Mucosa of rectum (tissue), 2 donors: ENCODE measurements at regions not wholly inside any gene's neighbourhood (a gene's known extent, or its start where the extent isn't known, plus 50 kb on each side); places are given as distances from the start of the nearest gene placed in this dataset.
"Not testable (repeated sequence)": the region's sequence is repeated elsewhere in the genome, so short reads cannot be mapped to it uniquely, and the experiment has no call there.

ENCODE experiments used
- H3K27ac ChIP-seq, 2 donors: one replicate each; pipeline ENCODE4 v1.7.0; 2013; ENCODE audit warnings: inconsistent platforms in 2 of 2, low read depth in 2 of 2, low read length in 2 of 2
- H3K27me3 ChIP-seq, 2 donors: one replicate each; pipeline ENCODE4 v1.7.0; 2013; ENCODE audit warnings: low read length in 2 of 2; ENCODE audit not compliant: control insufficient read depth in 2 of 2, insufficient read depth in 2 of 2
- H3K36me3 ChIP-seq, 2 donors: one replicate each; pipeline ENCODE4 v1.7.0; 2013; ENCODE audit warnings: low read length in 2 of 2; ENCODE audit not compliant: control insufficient read depth in 2 of 2, insufficient read depth in 2 of 2
- H3K4me1 ChIP-seq, 2 donors: one replicate each; pipeline ENCODE4 v1.7.0; 2013; ENCODE audit warnings: low read length in 2 of 2, mild to moderate bottlenecking in 1 of 2; ENCODE audit not compliant: control insufficient read depth in 2 of 2, insufficient read depth in 2 of 2
- H3K4me3 ChIP-seq, 2 donors: one replicate each; pipeline ENCODE4 v1.7.0; 2013; ENCODE audit warnings: low read length in 2 of 2
- H3K9ac ChIP-seq, 2 donors: one replicate each; pipeline ENCODE4 v1.7.0; 2013; ENCODE audit warnings: low read length in 2 of 2, low read depth in 1 of 2, mild to moderate bottlenecking in 1 of 2
- H3K9me3 ChIP-seq, 2 donors: one replicate each; pipeline ENCODE4 v1.7.0; 2013; ENCODE audit warnings: low read length in 2 of 2; ENCODE audit not compliant: control insufficient read depth in 2 of 2
- donor health status: healthy.
- donor health status: Normal muscosa, but diverticular disease.

GRCh38 chr4:16417198-16417597 lies 190.9 kb upstream of the TAPT1 start:
- no peaks in the 10 kb centered on the region for H3K36me3 ChIP-seq
- H3K9me3 ChIP-seq: no peaks in the 10 kb centered on the region
- no peak overlapping the region for H3K9ac ChIP-seq
- no peak overlapping the region for H3K27ac ChIP-seq
- H3K4me1 ChIP-seq: no peaks in the 10 kb centered on the region
- H3K27me3 ChIP-seq: no peaks in the 10 kb centered on the region
- H3K4me3 ChIP-seq: no peak overlapping the region

DNA sequence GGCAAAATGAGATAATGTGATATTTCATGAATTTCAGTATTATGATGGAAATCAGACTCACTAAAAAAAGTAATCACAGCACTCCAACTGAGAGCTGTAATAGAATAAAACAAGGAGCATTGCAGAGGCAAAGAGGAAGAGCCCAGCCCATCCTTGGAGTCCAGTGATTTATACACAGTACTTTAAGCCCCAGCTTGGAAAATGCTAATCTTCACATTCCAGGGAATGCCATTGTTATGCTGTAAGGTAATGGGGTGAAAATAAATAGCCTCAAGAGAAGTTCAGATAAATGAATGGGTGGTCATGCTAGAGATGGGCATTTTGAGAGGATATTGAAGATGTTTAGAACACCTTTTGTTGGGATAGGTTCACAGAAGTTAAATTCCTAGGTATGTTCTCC lies 190.3 kb upstream of the TAPT1 start:
- Histone ChIP-seq H3K36me3 (no peaks in the 10 kb centered on the region), H3K4me1 (no peaks in the 10 kb centered on the region), H3K9ac (no peak overlapping the region), H3K27me3 (no peaks in the 10 kb centered on the region), H3K9me3 (no peaks in the 10 kb centered on the region), H3K27ac (no peak overlapping the region), H3K4me3 (no peak overlapping the region)

DNA sequence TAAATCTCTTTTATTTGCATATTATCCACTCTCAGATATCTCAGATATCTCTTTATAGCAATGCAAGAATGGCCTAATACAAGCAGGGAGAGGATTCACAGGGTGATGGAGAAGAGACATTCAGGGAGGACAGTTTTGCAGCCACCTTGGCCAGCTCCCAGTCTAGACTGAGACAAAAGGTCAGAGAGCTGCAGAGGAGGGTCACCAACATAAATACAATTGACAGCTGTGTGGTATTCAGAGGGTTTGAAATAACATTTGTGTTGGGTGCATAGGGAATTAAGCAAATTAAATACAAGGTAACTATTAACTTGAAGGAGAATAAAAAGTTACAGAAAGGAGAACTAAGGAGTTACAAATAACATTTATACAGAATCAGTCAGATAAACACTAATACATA lies 189.5 kb upstream of the TAPT1 start:
- Histone ChIP-seq H3K9ac (no peak overlapping the region), H3K4me3 (no peak overlapping the region), H3K4me1 (no peaks in the 10 kb centered on the region), H3K27me3 (no peaks in the 10 kb centered on the region), H3K36me3 (no peaks in the 10 kb centered on the region), H3K27ac (no peak overlapping the region), H3K9me3 (no peaks in the 10 kb centered on the region)

- Histone ChIP-seq H3K4me3 (no peak overlapping the region), H3K27ac (no peak overlapping the region), H3K27me3 (no peaks in the 10 kb centered on the region), H3K9ac (no peak overlapping the region), H3K9me3 (no peaks in the 10 kb centered on the region), H3K36me3 (no peaks in the 10 kb centered on the region), H3K4me1 (no peaks in the 10 kb centered on the region)
These were observed 187.7 kb upstream of the TAPT1 start for GRCh38 chr4:16413814-16414555.

DNA sequence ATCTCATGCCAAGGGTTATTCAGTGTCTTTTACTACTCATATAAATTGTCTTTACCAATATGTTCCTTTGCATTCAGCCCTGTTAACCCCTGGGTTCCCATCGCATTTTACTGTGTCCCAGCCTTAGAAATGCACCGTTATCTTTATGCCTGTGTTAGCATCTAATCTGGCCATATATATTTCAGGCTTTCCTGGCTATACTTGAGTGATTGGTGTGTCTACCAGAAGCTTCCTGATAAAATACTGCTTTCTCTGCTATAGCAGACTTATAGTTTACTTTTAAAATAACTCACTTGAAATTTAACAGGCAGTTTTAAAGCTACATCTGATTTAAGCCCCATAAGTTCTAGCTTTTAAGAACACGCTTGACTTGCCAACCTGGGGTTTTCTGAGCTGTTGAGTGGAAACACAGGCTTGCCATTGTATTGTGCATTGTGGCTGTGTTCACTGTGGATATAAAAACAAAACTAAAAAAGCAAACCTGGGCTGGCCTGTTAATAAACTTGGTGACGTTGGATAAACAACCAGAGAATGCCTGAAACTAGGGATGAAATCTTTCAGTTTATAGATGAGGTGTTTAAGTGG lies 185.3 kb upstream of the TAPT1 start:
- Histone ChIP-seq H3K27ac (no peak overlapping the region), H3K4me3 (no peak overlapping the region), H3K4me1 (no peaks in the 10 kb centered on the region), H3K27me3 (no peaks in the 10 kb centered on the region), H3K9me3 (no peaks in the 10 kb centered on the region), H3K9ac (no peak overlapping the region), H3K36me3 (no peaks in the 10 kb centered on the region)

- not testable (repeated sequence) for H3K4me1 ChIP-seq, H3K9ac ChIP-seq, H3K27me3 ChIP-seq, H3K36me3 ChIP-seq, H3K27ac ChIP-seq, H3K9me3 ChIP-seq, H3K4me3 ChIP-seq
These were observed 166.9 kb upstream of the TAPT1 start for GRCh38 chr4:16393216-16393615.

GRCh38 chr4:16391196-16391595 lies 164.9 kb upstream of the TAPT1 start:
- H3K27ac ChIP-seq: no peak overlapping the region
- no peak overlapping the region for H3K9ac ChIP-seq
- no peaks in the 10 kb centered on the region for H3K27me3 ChIP-seq
- no peak overlapping the region for H3K4me3 ChIP-seq
- H3K4me1 ChIP-seq: no peaks in the 10 kb centered on the region
- no peaks in the 10 kb centered on the region for H3K36me3 ChIP-seq
- no peaks in the 10 kb centered on the region for H3K9me3 ChIP-seq

DNA sequence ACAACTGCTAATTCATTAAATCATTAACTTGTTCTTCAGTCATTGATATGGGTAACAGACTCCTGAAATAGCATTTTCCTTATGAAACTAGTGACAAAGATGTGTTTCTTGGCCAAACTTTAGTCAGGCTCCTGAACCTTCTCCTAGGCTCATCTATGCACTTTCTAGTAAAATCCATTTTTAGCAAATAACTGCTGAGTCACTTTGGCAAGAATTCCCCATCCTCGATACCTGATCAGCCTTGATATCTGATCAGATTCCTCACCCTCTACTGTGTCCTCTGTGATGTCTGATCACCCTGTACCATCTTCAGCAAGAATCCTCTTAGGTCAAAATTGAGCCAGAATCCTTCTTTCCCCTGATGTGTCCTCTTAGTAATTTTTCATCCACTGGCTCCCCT lies 161.2 kb upstream of the TAPT1 start:
- no peaks in the 10 kb centered on the region for H3K4me1 ChIP-seq
- no peaks in the 10 kb centered on the region for H3K36me3 ChIP-seq
- no peak overlapping the region for H3K27ac ChIP-seq
- no peak overlapping the region for H3K9ac ChIP-seq
- H3K9me3 ChIP-seq: no peaks in the 10 kb centered on the region
- H3K4me3 ChIP-seq: no peak overlapping the region
- H3K27me3 ChIP-seq: no peaks in the 10 kb centered on the region

GRCh38 chr4:16386711-16387320 lies 160.5 kb upstream of the TAPT1 start:
- Histone ChIP-seq H3K4me3 (no peak overlapping the region), H3K36me3 (no peaks in the 10 kb centered on the region), H3K27me3 (no peaks in the 10 kb centered on the region), H3K9me3 (no peaks in the 10 kb centered on the region), H3K4me1 (no peaks in the 10 kb centered on the region), H3K9ac (no peak overlapping the region), H3K27ac (no peak overlapping the region)

DNA sequence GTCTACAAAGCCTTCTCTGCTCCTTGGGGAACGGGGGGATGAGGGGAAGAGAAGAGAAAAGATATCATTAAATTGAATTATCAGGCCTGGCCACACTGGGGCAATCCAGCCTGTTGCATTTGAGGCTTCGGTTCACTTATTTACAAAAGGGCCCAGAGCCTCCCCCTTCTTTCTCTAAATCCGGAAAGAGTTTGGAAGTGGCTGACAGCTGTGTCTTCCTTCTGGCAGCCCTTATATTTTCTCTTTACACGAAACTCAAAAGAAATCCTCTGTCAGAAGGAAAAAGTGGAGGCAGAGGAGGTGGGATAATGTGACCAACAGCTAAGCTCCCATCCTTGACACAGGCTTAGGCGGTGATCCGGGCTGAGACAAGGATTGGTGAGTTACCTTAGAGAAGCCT lies 158.3 kb upstream of the TAPT1 start:
- H3K4me3 ChIP-seq: no peak overlapping the region
- no peak overlapping the region for H3K9ac ChIP-seq
- no peaks in the 10 kb centered on the region for H3K9me3 ChIP-seq
- H3K27ac ChIP-seq: no peak overlapping the region
- H3K4me1 ChIP-seq: no peaks in the 10 kb centered on the region
- no peaks in the 10 kb centered on the region for H3K36me3 ChIP-seq
- no peaks in the 10 kb centered on the region for H3K27me3 ChIP-seq
